H1 (cell line): ENCODE measurements at regions not wholly inside any gene's neighbourhood (a gene's known extent, or its start where the extent isn't known, plus 50 kb on each side); places are given as distances from the start of the nearest gene placed in this dataset.

Source experiments
- CTCF ChIA-PET: fragments of 300-600 bp; sonication (Branson Sonifier 250); formaldehyde crosslinking; loops from one replicate; lab custom pipeline; 2021; ENCODE audit not compliant: partially characterized antibody; lab: Charles Lee
- POLR2A ChIA-PET: fragments of 300-600 bp; sonication (Branson Sonifier 250); formaldehyde crosslinking; loops from one replicate; lab custom pipeline; 2021; ENCODE audit warnings: inconsistent platforms; ENCODE audit not compliant: partially characterized antibody; lab: Charles Lee
- DNase-seq, 2 experiments: peaks; one replicate each; pipeline versions ENCODE4 v3.0.0 to v3.0.0-alpha.2; 2010 to 2022; ENCODE audit warnings: low spot score in 2 of 2, low read depth in 1 of 2, mixed read lengths in 1 of 2
- FAIRE-seq: peaks from 2 replicates; lab custom pipeline; 2011; peaks lifted over from hg19 to GRCh38; lab: Jason Lieb, UNC
- H2AFZ ChIP-seq: 2 replicates; pipeline ENCODE4 v1.8.1; 2012; ENCODE audit warnings: low read length, inconsistent platforms
- H2AK5ac ChIP-seq: 2 replicates; pipeline ENCODE4 v1.6.1; 2013; ENCODE audit warnings: low read depth, low read length
- H2BK120ac ChIP-seq: replicated peaks from 2 replicates; pipeline ENCODE3; 2013; ENCODE audit warnings: low read depth, low read length, inconsistent platforms
- H2BK12ac ChIP-seq: 2 replicates; pipeline ENCODE4 v1.6.1; 2013; ENCODE audit warnings: low read depth, low read length
- H2BK15ac ChIP-seq: 2 replicates; pipeline ENCODE4 v1.6.1; 2013; ENCODE audit warnings: low read length
- H2BK20ac ChIP-seq: 2 replicates; pipeline ENCODE4 v1.6.1; 2013; ENCODE audit warnings: low read length
- H2BK5ac ChIP-seq: 2 replicates; pipeline ENCODE4 v1.6.1; 2013; ENCODE audit warnings: low read depth, low read length
- H3K14ac ChIP-seq: 2 replicates; pipeline ENCODE4 v1.6.1; 2013; ENCODE audit warnings: inconsistent platforms; ENCODE audit not compliant: insufficient read length
- H3K18ac ChIP-seq: 2 replicates; pipeline ENCODE4 v1.6.1; 2013; ENCODE audit warnings: low read length; ENCODE audit errors: extremely low read depth
- H3K23ac ChIP-seq: 2 replicates; pipeline ENCODE4 v1.6.1; 2013; ENCODE audit warnings: inconsistent platforms; ENCODE audit not compliant: insufficient read length
- H3K23me2 ChIP-seq: 2 replicates; pipeline ENCODE4 v1.6.1; 2013; ENCODE audit warnings: low read depth, low read length
- H3K27ac ChIP-seq: 2 replicates; pipeline ENCODE4 v1.6.1; 2011; ENCODE audit warnings: low read depth, low read length, inconsistent platforms
- H3K27me3 ChIP-seq, 4 experiments: replicated peaks in 1 of 4; 1 replicate in 1 of 4; 2 replicates in 3 of 4; pipeline versions ENCODE4 v1.6.1 to v1.8.1; 2011 to 2013; ENCODE audit warnings: low read length in 3 of 4, mild to moderate bottlenecking in 3 of 4, inconsistent platforms in 2 of 4, mixed read lengths in 2 of 4, moderate library complexity in 1 of 4; ENCODE audit not compliant: control insufficient read depth in 3 of 4, insufficient read depth in 3 of 4; ENCODE audit errors: extremely low read depth in 1 of 4
- H3K36me3 ChIP-seq, 4 experiments: 2 replicates each; pipeline versions ENCODE4 v1.6.1 to v1.8.1; 2011 to 2013; ENCODE audit warnings: mild to moderate bottlenecking in 4 of 4, low read length in 3 of 4, moderate library complexity in 2 of 4, control low read depth in 1 of 4, inconsistent platforms in 1 of 4; ENCODE audit not compliant: insufficient read depth in 4 of 4, control insufficient read depth in 2 of 4
- H3K4ac ChIP-seq: replicated peaks from 2 replicates; pipeline ENCODE3; 2013; ENCODE audit warnings: low read length, low read depth, mixed read lengths, inconsistent platforms; ENCODE audit not compliant: insufficient read length
- H3K4me1 ChIP-seq, 4 experiments: replicated peaks in 1 of 4; 1 replicate in 1 of 4; 2 replicates in 3 of 4; pipeline versions ENCODE4 v1.6.1 to v1.8.1; 2011 to 2013; ENCODE audit warnings: low read length in 3 of 4, inconsistent platforms in 2 of 4, mixed read lengths in 1 of 4; ENCODE audit not compliant: insufficient read depth in 4 of 4, control insufficient read depth in 3 of 4
- H3K4me2 ChIP-seq, 2 experiments: 2 replicates each; pipeline versions ENCODE4 v1.6.1 to v1.8.1; 2011 to 2013; ENCODE audit warnings: low read depth in 2 of 2, low read length in 2 of 2, control low read depth in 1 of 2, inconsistent platforms in 1 of 2, mild to moderate bottlenecking in 1 of 2; ENCODE audit not compliant: insufficient read depth in 1 of 2
- H3K4me3 ChIP-seq, 4 experiments: fragments of 200-600, 300-600 bp in 1 of 4; sonication (generic), shearing (Covaris generic), sonication (Bioruptor Twin) in 1 of 4; 2 replicates each; pipeline versions ENCODE4 v1.5.1 to v1.8.1; 2011 to 2016; ENCODE audit warnings: low read length in 4 of 4, low read depth in 3 of 4, control low read depth in 2 of 4, inconsistent platforms in 2 of 4, mild to moderate bottlenecking in 2 of 4, mixed read lengths in 1 of 4, moderate library complexity in 1 of 4; ENCODE audit not compliant: insufficient read depth in 2 of 4; ENCODE audit errors: extremely low read depth in 1 of 4
- H3K56ac ChIP-seq: replicated peaks from 2 replicates; pipeline ENCODE3; 2013; ENCODE audit warnings: low read depth, mild to moderate bottlenecking, mixed read lengths, low read length, inconsistent platforms; ENCODE audit not compliant: insufficient read length
- H3K79me1 ChIP-seq: 2 replicates; pipeline ENCODE4 v1.6.1; 2013; ENCODE audit warnings: low read depth, low read length, control low read depth
- H3K79me2 ChIP-seq, 2 experiments: 2 replicates each; pipeline versions ENCODE4 v1.6.1 to v1.8.1; 2012 to 2013; ENCODE audit warnings: low read length in 2 of 2, mild to moderate bottlenecking in 2 of 2, inconsistent platforms in 1 of 2; ENCODE audit not compliant: insufficient read depth in 2 of 2, control insufficient read depth in 1 of 2
- H3K9ac ChIP-seq, 4 experiments: replicated peaks in 1 of 4; 1 replicate in 1 of 4; 2 replicates in 3 of 4; pipeline versions ENCODE4 v1.6.1 to v1.8.1; 2011 to 2013; ENCODE audit warnings: low read depth in 3 of 4, low read length in 3 of 4, control low read depth in 2 of 4, mild to moderate bottlenecking in 2 of 4, moderate library complexity in 2 of 4, inconsistent platforms in 1 of 4; ENCODE audit errors: extremely low read depth in 1 of 4
- H3K9me3 ChIP-seq, 2 experiments: 2 replicates each; pipeline versions ENCODE4 v1.6.1 to v1.8.1; 2012 to 2013; ENCODE audit warnings: mild to moderate bottlenecking in 2 of 2, moderate library complexity in 2 of 2, control low read depth in 1 of 2, inconsistent platforms in 1 of 2, low read depth in 1 of 2, low read length in 1 of 2, mixed read lengths in 1 of 2; ENCODE audit not compliant: insufficient read depth in 2 of 2
- H4K20me1 ChIP-seq, 2 experiments: replicated peaks in 1 of 2; 2 replicates each; pipeline versions ENCODE3 to v1.8.1; 2011 to 2013; ENCODE audit warnings: inconsistent platforms in 2 of 2, low read length in 2 of 2, mild to moderate bottlenecking in 1 of 2; ENCODE audit not compliant: insufficient read depth in 2 of 2, control insufficient read depth in 1 of 2
- H4K5ac ChIP-seq: 2 replicates; pipeline ENCODE4 v1.6.1; 2013; ENCODE audit warnings: low read length, low read depth, mixed read lengths, inconsistent platforms; ENCODE audit not compliant: insufficient read length
- H4K8ac ChIP-seq: 2 replicates; pipeline ENCODE4 v1.8.0; 2013; ENCODE audit warnings: mild to moderate bottlenecking, moderate library complexity, low read length, inconsistent platforms; ENCODE audit not compliant: insufficient read depth; ENCODE audit errors: extremely low read depth
- H4K91ac ChIP-seq: replicated peaks from 2 replicates; pipeline ENCODE3; 2013; ENCODE audit warnings: low read length, mixed read lengths, inconsistent platforms; ENCODE audit not compliant: insufficient read length
- EGR1 ChIP-seq: IDR thresholded peaks from 2 replicates; pipeline ENCODE4 v1.6.1; 2011; ENCODE audit warnings: low read depth, low read length, borderline replicate concordance
- WGBS, 2 experiments: shearing (Covaris generic) in 1 of 2; methylation state at CpG; one replicate each; pipeline versions ENCODE4 v1.1.6 to v1.1.7; 2013 to 2015; ENCODE audit warnings: low lambda C conversion rate in 2 of 2, mixed read lengths in 2 of 2, inconsistent platforms in 1 of 2, low coverage in 1 of 2, missing lambda C conversion rate in 1 of 2; ENCODE audit not compliant: insufficient replicate concordance in 2 of 2, insufficient coverage in 1 of 2, insufficient read length in 1 of 2; ENCODE audit errors: extremely low coverage in 1 of 2, missing lambda C conversion rate in 1 of 2; 5-methylcytosine and 5-hydroxymethylcytosine counted together

DNA sequence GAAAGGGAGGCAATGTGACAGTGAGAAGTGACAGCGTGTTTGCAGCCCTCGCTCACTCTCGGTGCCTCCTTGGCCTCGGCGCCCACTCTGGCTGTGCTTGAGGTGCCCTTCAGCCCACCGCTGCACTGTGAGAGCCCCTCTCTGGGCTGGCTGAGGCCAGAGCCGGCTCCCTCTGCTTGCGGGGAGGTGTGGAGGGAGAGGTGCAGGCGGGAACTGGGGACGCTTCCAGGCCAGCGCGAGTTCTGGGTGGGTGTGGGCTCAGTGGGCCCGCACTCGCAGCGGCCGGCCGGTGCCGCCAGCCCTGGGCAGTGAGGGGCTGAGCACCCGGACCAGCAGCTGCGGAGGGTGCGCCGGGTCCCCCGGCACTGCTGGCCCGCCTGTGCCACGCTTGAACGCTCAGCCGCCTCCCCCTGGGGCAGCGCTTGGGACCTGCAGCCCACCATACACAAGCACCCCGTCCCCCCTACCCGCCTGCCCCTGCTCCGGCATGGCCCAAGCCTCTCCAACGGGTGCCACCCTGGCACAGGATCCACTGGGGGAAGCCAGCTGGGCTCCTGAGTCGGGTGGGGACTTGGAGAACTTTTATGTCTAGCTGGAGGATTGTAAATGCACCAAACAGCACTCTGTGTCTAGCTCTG is 1142.8 kb upstream of the INTU start:
- no peaks in the 10 kb centered on the region for H4K20me1 ChIP-seq
- H4K8ac ChIP-seq: no peak overlapping the region; the same call in 1 of the 2 replicates
- no peaks in the 10 kb centered on the region for H3K4me1 ChIP-seq
- no peak overlapping the region for H3K4me2 ChIP-seq
- no peak overlapping the region for H4K5ac ChIP-seq
- H2BK20ac ChIP-seq: no peak overlapping the region
- no peak overlapping the region for H4K91ac ChIP-seq
- H3K56ac ChIP-seq: no peak overlapping the region
- H3K4me3 ChIP-seq: no peak overlapping the region
- H3K23ac ChIP-seq: no peak overlapping the region
- no peak overlapping the region for H2BK5ac ChIP-seq
- no peak overlapping the region for H3K4ac ChIP-seq
- no peak overlapping the region for H2AFZ ChIP-seq
- peaks cover 0 to 3% of the 10 kb centered on the region in 2 experiments; a peak in 1 of 4 replicates for H3K9me3 ChIP-seq
- ChIA-PET CTCF (interaction anchor here (0.9 to 1.2 kb wide), 3 partner anchors 9 to 10 kb away, joined by 3 read pairs; no protein-coding TSS in a partner anchor), POLR2A (no interaction called here)
- no peak overlapping the region for H3K9ac ChIP-seq
- no peaks in the 10 kb centered on the region for H3K23me2 ChIP-seq
- no peaks in the 10 kb centered on the region for H3K36me3 ChIP-seq
- no peak for TF ChIP-seq EGR1
- no peak overlapping the region for H2BK120ac ChIP-seq
- no peak overlapping the region for H2BK12ac ChIP-seq
- FAIRE-seq (no peak), DNase-seq (no peak)
- H2BK15ac ChIP-seq: no peak overlapping the region
- H3K14ac ChIP-seq: no peak overlapping the region
- H3K27ac ChIP-seq: no peak overlapping the region
- peaks cover 0 to 2% (median 0%) of the 10 kb centered on the region in 4 experiments; a peak in 1 of 7 replicates for H3K27me3 ChIP-seq
- 93% methylated on average over 10 of the region's 33 CpGs; no CpG with 5 or more reads in 1 of the 2 experiments for WGBS, 2 experiments
- no peak overlapping the region for H2AK5ac ChIP-seq
- no peaks in the 10 kb centered on the region for H3K79me2 ChIP-seq
- no peaks in the 10 kb centered on the region for H3K79me1 ChIP-seq
- no peak overlapping the region for H3K18ac ChIP-seq
